ENCODE measurements at regions not wholly inside any gene's neighbourhood (a gene's known extent, or its start where the extent isn't known, plus 50 kb on each side); places are given as distances from the start of the nearest gene placed in this dataset.

DNA sequence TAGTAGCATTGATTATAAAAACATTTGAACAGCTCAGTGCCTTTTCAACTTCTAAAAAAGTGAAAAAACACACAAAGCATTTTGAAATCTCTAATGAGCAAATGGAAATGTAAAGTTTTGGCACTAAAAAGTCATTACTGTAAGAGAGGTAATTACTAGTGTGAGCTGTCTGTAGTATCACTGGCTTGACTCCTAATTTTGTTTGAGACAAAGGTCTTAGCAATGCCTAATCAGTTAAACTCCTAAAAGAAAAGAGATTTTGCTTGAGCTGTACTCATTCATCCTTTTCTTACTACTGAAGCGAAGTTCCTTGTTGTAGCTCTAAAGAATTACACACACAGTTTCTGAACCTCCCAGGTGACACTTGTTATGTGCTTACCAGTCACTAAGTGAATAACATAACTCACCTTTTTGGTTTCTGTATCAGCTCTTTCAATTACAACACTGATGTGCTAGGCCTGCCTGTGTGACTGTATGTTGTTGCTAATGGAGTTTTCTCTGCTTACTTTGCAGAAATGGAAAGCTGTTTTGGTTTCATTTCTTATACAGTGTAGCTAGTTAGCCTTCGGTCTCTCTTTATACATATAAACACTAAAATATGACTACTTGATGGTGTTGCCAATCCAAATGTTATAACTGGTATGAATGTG lies 924.4 kb upstream of the TENM4 start:
- TF ChIP-seq YY1 (IDR thresholded peaks at IDR 0.05; ENCODE audit: insufficient read depth, insufficient read length) (no peak), SUZ12 (IDR thresholded peaks at IDR 0.05; ENCODE audit: extremely low read depth, insufficient read depth, insufficient read length) (no peak)
